HepG2 (cell line): ENCODE measurements at regions not wholly inside any gene's neighbourhood (a gene's known extent, or its start where the extent isn't known, plus 50 kb on each side); places are given as distances from the start of the nearest gene placed in this dataset.

Source experiments
- BRF2 ChIP-seq: sonication (generic); formaldehyde crosslinking; IDR thresholded peaks from 2 replicates; pipeline ENCODE4 v1.8.1; 2022; ENCODE audit warnings: mild to moderate bottlenecking, missing genetic modification reagents
- CTCF ChIP-seq: sonication (generic); formaldehyde crosslinking; IDR thresholded peaks from 2 replicates; pipeline ENCODE4 v1.5.0; 2020; ENCODE audit warnings: mild to moderate bottlenecking, missing genetic modification reagents, moderate library complexity
- GLI4 ChIP-seq: sonication (generic); formaldehyde crosslinking; IDR thresholded peaks from 2 replicates; pipeline ENCODE4 v1.5.1; 2020; ENCODE audit warnings: missing genetic modification reagents, mild to moderate bottlenecking, moderate library complexity, borderline replicate concordance
- NCOA5 ChIP-seq: sonication (generic); formaldehyde crosslinking; IDR thresholded peaks from 2 replicates; pipeline ENCODE4 v1.4.0; 2020; ENCODE audit warnings: missing genetic modification reagents
- SALL1 ChIP-seq: sonication (generic); formaldehyde crosslinking; IDR thresholded peaks from 2 replicates; pipeline ENCODE4 v1.8.0; 2022; ENCODE audit warnings: mild to moderate bottlenecking, missing genetic modification reagents
- SNAPC5 ChIP-seq: sonication (generic); formaldehyde crosslinking; IDR thresholded peaks from 2 replicates; pipeline ENCODE4 v1.8.1; 2023; ENCODE audit warnings: mild to moderate bottlenecking, missing genetic modification reagents, borderline replicate concordance
- TCF7L2 ChIP-seq: IDR thresholded peaks from 2 replicates; pipeline ENCODE4 v1.6.1; 2011; ENCODE audit warnings: mild to moderate bottlenecking, low read depth, low read length, moderate library complexity
- YY1 ChIP-seq: IDR thresholded peaks from 2 replicates; pipeline ENCODE4 v1.6.1; 2011; ENCODE audit warnings: low read length, low read depth, moderate library complexity, mild to moderate bottlenecking; ENCODE audit not compliant: insufficient read depth, insufficient replicate concordance
- ZFX ChIP-seq: sonication (generic); formaldehyde crosslinking; IDR thresholded peaks from 2 replicates; pipeline ENCODE4 v1.4.0; 2020; ENCODE audit warnings: mild to moderate bottlenecking, low read depth, missing genetic modification reagents, moderate library complexity
- ZHX2 ChIP-seq, 2 experiments: sonication (generic) in 1 of 2; formaldehyde crosslinking in 1 of 2; IDR thresholded peaks; 2 replicates each; pipeline versions ENCODE4 v1.6.1 to v1.9.0; 2014 to 2022; ENCODE audit warnings: antibody characterized with exemption in 1 of 2, borderline replicate concordance in 1 of 2, inconsistent platforms in 1 of 2, low read depth in 1 of 2, missing genetic modification reagents in 1 of 2
- ZKSCAN1 ChIP-seq: fragments of 150-350 bp; IDR thresholded peaks from 2 replicates; pipeline ENCODE4 v1.6.1; 2014; ENCODE audit warnings: low read length
- ZNF260 ChIP-seq: sonication (generic); formaldehyde crosslinking; IDR thresholded peaks from 2 replicates; pipeline ENCODE4 v1.4.0; 2020; ENCODE audit warnings: missing genetic modification reagents, low read depth, mild to moderate bottlenecking, borderline replicate concordance
- ZNF296 ChIP-seq: sonication (generic); formaldehyde crosslinking; conservative IDR thresholded peaks from 2 replicates; pipeline ENCODE4 v1.5.0; 2020; ENCODE audit warnings: mild to moderate bottlenecking, missing genetic modification reagents
- ZNF362 ChIP-seq: sonication (generic); formaldehyde crosslinking; IDR thresholded peaks from 2 replicates; pipeline ENCODE4 v1.4.0; 2020; ENCODE audit warnings: missing genetic modification reagents, mild to moderate bottlenecking, borderline replicate concordance
- ZNF367 ChIP-seq: sonication (generic); formaldehyde crosslinking; IDR thresholded peaks from 2 replicates; pipeline ENCODE4 v1.4.0; 2020; ENCODE audit warnings: missing genetic modification reagents, borderline replicate concordance
- ZNF720 ChIP-seq: sonication (generic); formaldehyde crosslinking; IDR thresholded peaks from 2 replicates; pipeline ENCODE4 v1.4.0; 2020; ENCODE audit warnings: missing genetic modification reagents
- ZNF770 ChIP-seq: sonication (generic); formaldehyde crosslinking; IDR thresholded peaks from 2 replicates; pipeline ENCODE4 v1.5.0; 2020; ENCODE audit warnings: mild to moderate bottlenecking, missing genetic modification reagents

- TF ChIP-seq ZHX2 (IDR thresholded peaks at IDR 0.05; ENCODE audit: low read depth), result no peak
- TF ChIP-seq ZHX2 (CRISPR knock-in tag; IDR thresholded peaks at IDR 0.05; ENCODE audit: borderline replicate concordance), result peak; percentile 71; the same call in 1 of the 2 replicates
- TF ChIP-seq CTCF (CRISPR knock-in tag), result no peak
- TF ChIP-seq GLI4, result no peak
- TF ChIP-seq SALL1 (CRISPR knock-in tag), result peak; percentile 68; the same call in 1 of the 2 replicates
- no peak for TF ChIP-seq ZKSCAN1
- TF ChIP-seq ZNF260 (CRISPR knock-in tag), result no peak
- TF ChIP-seq ZNF362 (CRISPR knock-in tag), result peak; percentile 73; the same call in 1 of the 2 replicates
- no peak for TF ChIP-seq SNAPC5 (CRISPR knock-in tag)
- TF ChIP-seq BRF2 (CRISPR knock-in tag), result no peak
- TF ChIP-seq ZNF770 (CRISPR knock-in tag), result no peak
- no peak for TF ChIP-seq ZNF720 (CRISPR knock-in tag)
- TF ChIP-seq ZNF367 (CRISPR knock-in tag), result no peak
- no peak for TF ChIP-seq ZFX
- TF ChIP-seq ZNF296 (CRISPR knock-in tag), result no peak
- no peak for TF ChIP-seq YY1
- peak; percentile 70; the same call in 1 of the 2 replicates for TF ChIP-seq TCF7L2
- TF ChIP-seq NCOA5 (CRISPR knock-in tag), result no peak
These were observed 64.2 kb upstream of the SPP1 start (continued) for GRCh38 chr4:87911252-87911774.
